Breast epithelium (tissue), 3 donors: ENCODE measurements at regions not wholly inside any gene's neighbourhood (a gene's known extent, or its start where the extent isn't known, plus 50 kb on each side); places are given as distances from the start of the nearest gene placed in this dataset.

Experiments
- CTCF ChIP-seq, 3 donors: fragments of 450-650 bp; IDR thresholded peaks; one replicate each; pipeline ENCODE4 v1.5.1; 2016 to 2017; ENCODE audit warnings: antibody characterized with exemption in 3 of 3, mild to moderate bottlenecking in 3 of 3, moderate library complexity in 3 of 3
- POLR2A ChIP-seq: fragments of 450-650 bp; IDR thresholded peaks from one replicate; pipeline ENCODE4 v1.6.1; 2016; ENCODE audit warnings: antibody characterized with exemption, mild to moderate bottlenecking, moderate library complexity
- POLR2AphosphoS5 ChIP-seq, 3 donors: sonication (generic); formaldehyde crosslinking; IDR thresholded peaks; one replicate each; pipeline ENCODE4 v1.6.1; 2017; ENCODE audit warnings: antibody characterized with exemption in 3 of 3

DNA sequence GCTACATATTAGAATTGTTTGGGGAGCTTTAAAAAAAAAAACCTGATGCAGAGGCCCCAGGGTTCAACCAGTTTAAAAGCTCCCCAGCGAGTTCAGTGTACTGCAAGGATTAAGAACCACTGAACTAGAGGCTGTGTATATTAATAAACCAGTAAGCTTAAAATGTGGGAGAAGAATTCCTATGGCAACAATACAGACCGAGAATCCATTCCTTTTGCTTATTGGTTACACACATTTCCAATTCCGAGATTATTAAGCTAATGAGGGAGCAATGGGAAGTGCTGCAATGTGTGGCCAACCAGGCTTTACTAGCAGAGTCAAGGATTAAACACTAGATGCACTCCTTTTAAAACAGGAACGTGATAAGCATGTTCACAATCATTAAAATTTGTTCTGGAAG lies 204.4 kb downstream of the TDRD15 start:
- TF ChIP-seq CTCF (IDR thresholded peaks at IDR 0.05) (no peak), POLR2A (no peak), POLR2AphosphoS5 (IDR thresholded peaks at IDR 0.05) (no peak)
